ENCODE measurements at regions not wholly inside any gene's neighbourhood (a gene's known extent, or its start where the extent isn't known, plus 50 kb on each side); places are given as distances from the start of the nearest gene placed in this dataset.

DNA sequence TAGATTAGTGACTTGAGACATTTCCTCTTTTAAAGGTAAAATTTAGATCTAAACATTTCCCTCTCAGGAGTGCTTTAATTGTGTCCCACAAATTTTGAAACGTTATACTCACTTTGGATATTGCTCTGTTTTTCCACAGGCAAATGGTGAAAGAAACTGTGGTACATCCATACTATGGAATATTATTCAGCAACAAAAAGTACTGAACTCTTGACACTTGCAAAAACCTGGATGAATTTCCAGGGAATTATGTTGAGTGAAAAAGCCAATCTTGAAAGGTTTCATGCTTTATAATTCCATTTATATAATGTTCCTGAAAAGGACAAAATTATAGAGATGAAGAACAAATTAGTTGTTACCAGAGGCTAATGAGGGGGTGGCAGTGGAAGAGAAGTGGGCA is 153.3 kb upstream of the SVIL start:
- peaks cover 0 to 33% (median 18%) of the 10 kb centered on the region in 4 donors for H3K4me1 ChIP-seq
- no peaks in the 10 kb centered on the region for H3K27me3 ChIP-seq
- intact Hi-C loops (cut with DNase I; ENCODE audit: low total_unique reads) = no loop called here
- no peaks in the 10 kb centered on the region for H3K36me3 ChIP-seq
- H3K27ac ChIP-seq = no peak overlapping the region
- TF ChIP-seq CTCF (IDR thresholded peaks at IDR 0.05) = no peak
- no peaks in the 10 kb centered on the region for H3K9me3 ChIP-seq
- no peak for DNase-seq
- H3K4me3 ChIP-seq = no peak overlapping the region

GRCh38 chr10:29785701-29786100 is 150.9 kb upstream of the SVIL start:
- H3K4me1 ChIP-seq = peaks cover 0 to 44% (median 18%) of the 10 kb centered on the region in 4 donors
- H3K4me3 ChIP-seq = no peak overlapping the region
- intact Hi-C loops (cut with DNase I; ENCODE audit: low total_unique reads) = no loop called here
- DNase-seq = no peak
- no peaks in the 10 kb centered on the region for H3K27me3 ChIP-seq
- H3K36me3 ChIP-seq = no peaks in the 10 kb centered on the region
- H3K27ac ChIP-seq = peak overlapping the region; percentile 82
- TF ChIP-seq CTCF (IDR thresholded peaks at IDR 0.05) = no peak
- no peaks in the 10 kb centered on the region for H3K9me3 ChIP-seq

DNA sequence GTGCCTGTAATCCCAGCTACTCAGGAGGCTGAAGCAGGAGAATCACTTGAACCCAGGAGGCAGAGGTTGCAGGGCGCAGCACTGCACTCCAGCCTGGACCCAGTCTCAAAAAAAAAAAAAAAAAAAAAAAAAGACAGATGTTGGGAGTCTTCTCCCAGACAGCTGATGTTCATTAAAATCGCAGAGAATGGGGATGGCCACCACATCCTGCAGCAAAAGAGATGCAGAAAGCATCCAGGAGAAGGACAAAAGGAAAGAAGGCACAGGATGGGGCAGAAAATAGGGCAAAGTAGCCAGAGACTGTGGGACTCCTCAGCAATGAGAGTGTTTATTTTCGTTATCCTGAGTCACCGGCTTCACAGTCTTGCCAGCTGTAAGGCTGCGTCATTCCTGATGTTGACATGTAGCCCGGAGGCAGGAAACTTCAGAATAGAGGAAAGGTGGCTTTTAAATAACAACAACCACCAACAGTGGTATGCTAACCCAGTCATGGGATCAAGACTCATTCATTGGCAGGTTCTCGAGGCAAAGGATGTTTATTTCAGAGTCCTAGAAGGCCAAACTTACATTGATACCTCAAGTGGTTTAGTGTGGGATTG is 149.5 kb upstream of the SVIL start:
- H3K27ac ChIP-seq = peak overlapping the region; percentile 82
- intact Hi-C loops (cut with DNase I; ENCODE audit: low total_unique reads) = no loop called here
- H3K4me1 ChIP-seq = peaks cover 0 to 47% (median 16%) of the 10 kb centered on the region in 4 donors
- H3K4me3 ChIP-seq = no peak overlapping the region
- no peaks in the 10 kb centered on the region for H3K9me3 ChIP-seq
- H3K36me3 ChIP-seq = no peaks in the 10 kb centered on the region
- TF ChIP-seq CTCF (IDR thresholded peaks at IDR 0.05) = no peak
- peak; percentile 85 to 92 for DNase-seq
- no peaks in the 10 kb centered on the region for H3K27me3 ChIP-seq

GRCh38 chr10:29783201-29783947 is 148.6 kb upstream of the SVIL start:
- intact Hi-C loops (cut with DNase I; ENCODE audit: low total_unique reads) = no loop called here

GRCh38 chr10:29780639-29781038 is 145.9 kb upstream of the SVIL start:
- H3K4me1 ChIP-seq = peaks cover 0 to 54% (median 16%) of the 10 kb centered on the region in 4 donors
- H3K9me3 ChIP-seq = no peaks in the 10 kb centered on the region
- H3K36me3 ChIP-seq = no peaks in the 10 kb centered on the region
- intact Hi-C loops (cut with DNase I; ENCODE audit: low total_unique reads) = no loop called here
- no peak for DNase-seq
- H3K27ac ChIP-seq = peak overlapping the region; percentile 35 to 44
- H3K4me3 ChIP-seq = no peak overlapping the region
- TF ChIP-seq CTCF (IDR thresholded peaks at IDR 0.05) = no peak
- H3K27me3 ChIP-seq = no peaks in the 10 kb centered on the region

More at GRCh38 chr10:29783201-29783947, 148.6 kb upstream of the SVIL start:
- no peak overlapping the region for H3K4me3 ChIP-seq
- H3K27me3 ChIP-seq = no peaks in the 10 kb centered on the region
- H3K36me3 ChIP-seq = no peaks in the 10 kb centered on the region
- no peaks in the 10 kb centered on the region for H3K9me3 ChIP-seq
- no peak for DNase-seq
- peak overlapping the region; percentile 82 for H3K27ac ChIP-seq
- peaks cover 0 to 54% (median 16%) of the 10 kb centered on the region in 4 donors for H3K4me1 ChIP-seq
- no peak for TF ChIP-seq CTCF (IDR thresholded peaks at IDR 0.05)
